HCT116 (cell line): ENCODE measurements at regions not wholly inside any gene's neighbourhood (a gene's known extent, or its start where the extent isn't known, plus 50 kb on each side); places are given as distances from the start of the nearest gene placed in this dataset.

Experiments used
- ATAC-seq: fragments of 200-7000 bp; cut with Tn5 transposase; 2 replicates; pipeline ENCODE4 v1.9.1; 2020; ENCODE audit warnings: mild to moderate bottlenecking, moderate library complexity
- BruUV-seq: library from RNA; stranded (reverse); fragments of 400-500 nt; replicated peaks from 2 replicates; lab custom pipeline; 2021; lab: Mats Ljungman, UMichigan
- CTCF ChIA-PET: fragments of 300-600 bp; sonication (Branson Sonifier 250); formaldehyde crosslinking; loops from one replicate; lab custom pipeline; 2021; ENCODE audit warnings: antibody characterized with exemption; lab: Charles Lee
- POLR2A ChIA-PET: fragments of 300-600, 350-600 bp; sonication (Branson Sonifier 250); formaldehyde crosslinking; loops from one replicate; lab custom pipeline; 2021; ENCODE audit warnings: antibody characterized with exemption; lab: Charles Lee
- RAD21 ChIA-PET, 2 experiments: fragments of 300-600 bp; sonication (Branson Sonifier 250); formaldehyde crosslinking; loops; one replicate each; lab custom pipeline; 2023; ENCODE audit warnings: low total read pairs in 2 of 2; ENCODE audit not compliant: uncharacterized antibody in 2 of 2, unreplicated experiment in 2 of 2, low non-redundant PET in 1 of 2; lab: Charles Lee
- DNase-seq: peaks from one replicate; pipeline ENCODE4 v3.0.0-alpha.2; 2010; ENCODE audit warnings: low read depth, low spot score
- H2AFZ ChIP-seq: fragments of 200-600 bp; shearing (Covaris generic), sonication (generic); 2 replicates; pipeline ENCODE4 v1.6.1; 2017; ENCODE audit warnings: low read depth, mixed run types, mixed read lengths, antibody characterized with exemption, low read length; ENCODE audit not compliant: poor library complexity, severe bottlenecking
- H3K27ac ChIP-seq: 2 replicates; pipeline ENCODE4 v1.5.1; 2012; ENCODE audit warnings: low read depth, low read length
- H3K27me3 ChIP-seq: fragments of 200-600 bp; sonication (generic); 2 replicates; pipeline ENCODE4 v1.6.1; 2016; ENCODE audit warnings: mixed run types, low read length, mixed read lengths; ENCODE audit not compliant: insufficient read depth
- H3K36me3 ChIP-seq, 2 experiments: fragments of 200-500 bp in 1 of 2; fragments of 200-600 bp in 1 of 2; sonication (Bioruptor generic) in 1 of 2; sonication (generic) in 1 of 2; 2 replicates each; pipeline versions ENCODE4 v1.5.1 to v1.6.1; 2014 to 2016; ENCODE audit warnings: low read length in 2 of 2, inconsistent platforms in 1 of 2, mixed read lengths in 1 of 2, mixed run types in 1 of 2; ENCODE audit not compliant: insufficient read depth in 2 of 2, control insufficient read depth in 1 of 2
- H3K4me1 ChIP-seq, 2 experiments: fragments of 200-600 bp in 1 of 2; sonication (generic) in 1 of 2; 2 replicates each; pipeline versions ENCODE4 v1.5.1 to v1.6.1; 2012 to 2017; ENCODE audit warnings: low read length in 2 of 2, inconsistent platforms in 1 of 2, mild to moderate bottlenecking in 1 of 2, mixed read lengths in 1 of 2, mixed run types in 1 of 2, moderate library complexity in 1 of 2; ENCODE audit not compliant: insufficient read depth in 2 of 2, control insufficient read depth in 1 of 2
- H3K4me2 ChIP-seq: fragments of 200-600 bp; sonication (generic); 2 replicates; pipeline ENCODE4 v1.6.1; 2017; ENCODE audit warnings: mixed run types, low read length, mixed read lengths
- H3K4me3 ChIP-seq, 2 experiments: fragments of 200-600 bp in 1 of 2; sonication (generic) in 1 of 2; replicated peaks in 1 of 2; 2 replicates each; pipeline ENCODE4 v1.5.1; 2011 to 2016; ENCODE audit warnings: low read length in 2 of 2, control low read depth in 1 of 2, low read depth in 1 of 2, mild to moderate bottlenecking in 1 of 2, mixed read lengths in 1 of 2, mixed run types in 1 of 2
- H3K79me2 ChIP-seq: fragments of 200-600 bp; sonication (generic); 2 replicates; pipeline ENCODE4 v1.6.1; 2017; ENCODE audit warnings: mild to moderate bottlenecking, mixed run types, low read length, moderate library complexity, mixed read lengths; ENCODE audit not compliant: insufficient read depth
- H3K9ac ChIP-seq: fragments of 200-600 bp; sonication (generic); 2 replicates; pipeline ENCODE4 v1.6.1; 2016; ENCODE audit warnings: low read length, mixed read lengths
- H3K9me2 ChIP-seq: fragments of 200-600 bp; sonication (generic), shearing (Covaris generic); 2 replicates; pipeline ENCODE4 v1.6.1; 2017; ENCODE audit warnings: mixed run types, mild to moderate bottlenecking, moderate library complexity; ENCODE audit not compliant: insufficient read depth
- H3K9me3 ChIP-seq, 2 experiments: fragments of 200-500 bp in 1 of 2; fragments of 200-600 bp in 1 of 2; sonication (Bioruptor generic) in 1 of 2; sonication (generic) in 1 of 2; 2 replicates each; pipeline ENCODE4 v1.6.1; 2014 to 2017; ENCODE audit warnings: low read length in 2 of 2, mixed read lengths in 2 of 2, inconsistent platforms in 1 of 2, low read depth in 1 of 2, mild to moderate bottlenecking in 1 of 2, mixed run types in 1 of 2, moderate library complexity in 1 of 2; ENCODE audit not compliant: control insufficient read depth in 1 of 2, insufficient read depth in 1 of 2
- H4K20me1 ChIP-seq: fragments of 200-600 bp; sonication (generic), shearing (Covaris generic); 2 replicates; pipeline ENCODE4 v1.6.1; 2017; ENCODE audit warnings: mixed run types, mild to moderate bottlenecking, moderate library complexity; ENCODE audit not compliant: insufficient read depth
- CBX3 ChIP-seq: IDR thresholded peaks from 2 replicates; pipeline ENCODE4 v1.6.1; 2012; ENCODE audit warnings: low read depth
- EGR1 ChIP-seq: IDR thresholded peaks from 2 replicates; pipeline ENCODE4 v1.6.1; 2012; ENCODE audit warnings: low read depth
- ELF1 ChIP-seq: IDR thresholded peaks from 2 replicates; pipeline ENCODE4 v1.6.1; 2012; ENCODE audit warnings: low read depth, borderline replicate concordance
- EZH2 ChIP-seq: fragments of 200-600 bp; sonication (generic); IDR thresholded peaks from 2 replicates; pipeline ENCODE4 v1.6.1; 2017; ENCODE audit warnings: antibody characterized with exemption, mixed run types
- FOSL1 ChIP-seq: IDR thresholded peaks from 2 replicates; pipeline ENCODE4 v1.6.1; 2012; ENCODE audit warnings: low read depth
- JUND ChIP-seq: IDR thresholded peaks from 2 replicates; pipeline ENCODE4 v1.6.1; 2012
- MAX ChIP-seq: IDR thresholded peaks from 2 replicates; pipeline ENCODE4 v1.6.1; 2012
- POLR2A ChIP-seq: IDR thresholded peaks from 2 replicates; pipeline ENCODE4 v1.7.0; 2011; ENCODE audit warnings: borderline replicate concordance; ENCODE audit not compliant: insufficient read depth, insufficient read length; ENCODE audit errors: extremely low read depth
- POLR2AphosphoS5 ChIP-seq: IDR thresholded peaks from 2 replicates; pipeline ENCODE4 v1.6.1; 2011; ENCODE audit warnings: mild to moderate bottlenecking, low read depth, low read length, moderate library complexity
- REST ChIP-seq: IDR thresholded peaks from 2 replicates; pipeline ENCODE4 v1.6.1; 2012; ENCODE audit warnings: low read depth
- SIN3A ChIP-seq: IDR thresholded peaks from 2 replicates; pipeline ENCODE4 v1.6.1; 2012; ENCODE audit warnings: low read depth
- SP1 ChIP-seq: IDR thresholded peaks from 2 replicates; pipeline ENCODE4 v1.6.1; 2012; ENCODE audit warnings: low read depth
- YY1 ChIP-seq: IDR thresholded peaks from 2 replicates; pipeline ENCODE4 v1.6.1; 2011; ENCODE audit warnings: low read length, low read depth, moderate library complexity, mild to moderate bottlenecking; ENCODE audit not compliant: insufficient replicate concordance; ENCODE audit errors: extremely low read depth
- ZFX ChIP-seq: fragments of 450-650 bp; IDR thresholded peaks from 2 replicates; pipeline ENCODE4 v1.6.1; 2017
- intact Hi-C: fragments of 100-400 bp; cut with micrococcal nuclease; formaldehyde crosslinking; loops from 2 replicates; pipeline ENCODE4 v1.10.0; 2022
- TF ChIP-seq, protein P1 (sequence below): IDR thresholded peaks from 2 replicates; pipeline ENCODE4 v1.6.1; 2012
- TF ChIP-seq, protein P2 (sequence below): IDR thresholded peaks from 2 replicates; pipeline ENCODE4 v1.6.1; 2011; ENCODE audit warnings: mild to moderate bottlenecking, low read length, moderate library complexity; ENCODE audit not compliant: insufficient replicate concordance; ENCODE audit errors: extremely low read depth

- Histone ChIP-seq H3K4me3 (no peak overlapping the region), H3K9me2 (no peaks in the 10 kb centered on the region), H3K79me2 (no peaks in the 10 kb centered on the region), H3K4me2 (no peak overlapping the region), H3K36me3 (no peaks in the 10 kb centered on the region), H3K27me3 (no peaks in the 10 kb centered on the region), H3K27ac (no peak overlapping the region), H3K9ac (no peak overlapping the region), H3K9me3 (no peaks in the 10 kb centered on the region), H4K20me1 (no peaks in the 10 kb centered on the region), H3K4me1 (no peaks in the 10 kb centered on the region), H2AFZ (no peak overlapping the region)
- TF ChIP-seq EGR1 (no peak), YY1 (no peak), JUND (no peak), EZH2 (no peak), ELF1 (no peak), MAX (no peak), FOSL1 (no peak), CBX3 (no peak), POLR2A (no peak), POLR2AphosphoS5 (no peak), SP1 (no peak), SIN3A (no peak), ZFX (no peak), REST (no peak)
- TF ChIP-seq, protein P1, sequence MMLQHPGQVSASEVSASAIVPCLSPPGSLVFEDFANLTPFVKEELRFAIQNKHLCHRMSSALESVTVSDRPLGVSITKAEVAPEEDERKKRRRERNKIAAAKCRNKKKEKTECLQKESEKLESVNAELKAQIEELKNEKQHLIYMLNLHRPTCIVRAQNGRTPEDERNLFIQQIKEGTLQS = no peak
- TF ChIP-seq, protein P2, sequence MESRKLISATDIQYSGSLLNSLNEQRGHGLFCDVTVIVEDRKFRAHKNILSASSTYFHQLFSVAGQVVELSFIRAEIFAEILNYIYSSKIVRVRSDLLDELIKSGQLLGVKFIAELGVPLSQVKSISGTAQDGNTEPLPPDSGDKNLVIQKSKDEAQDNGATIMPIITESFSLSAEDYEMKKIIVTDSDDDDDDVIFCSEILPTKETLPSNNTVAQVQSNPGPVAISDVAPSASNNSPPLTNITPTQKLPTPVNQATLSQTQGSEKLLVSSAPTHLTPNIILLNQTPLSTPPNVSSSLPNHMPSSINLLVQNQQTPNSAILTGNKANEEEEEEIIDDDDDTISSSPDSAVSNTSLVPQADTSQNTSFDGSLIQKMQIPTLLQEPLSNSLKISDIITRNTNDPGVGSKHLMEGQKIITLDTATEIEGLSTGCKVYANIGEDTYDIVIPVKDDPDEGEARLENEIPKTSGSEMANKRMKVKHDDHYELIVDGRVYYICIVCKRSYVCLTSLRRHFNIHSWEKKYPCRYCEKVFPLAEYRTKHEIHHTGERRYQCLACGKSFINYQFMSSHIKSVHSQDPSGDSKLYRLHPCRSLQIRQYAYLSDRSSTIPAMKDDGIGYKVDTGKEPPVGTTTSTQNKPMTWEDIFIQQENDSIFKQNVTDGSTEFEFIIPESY = no peak
- no peak for ATAC-seq
- POLR2A ChIA-PET = no interaction called here
- CTCF ChIA-PET = no interaction called here
- intact Hi-C loops = no loop called here
- RAD21 ChIA-PET = no interaction called here
- no peak for DNase-seq
- BruUV-seq = no TSS peak
Measured at GRCh38 chr6:104214901-104215300, 644.8 kb downstream of the HACE1 start.
